ENCODE measurements at regions not wholly inside any gene's neighbourhood (a gene's known extent, or its start where the extent isn't known, plus 50 kb on each side); places are given as distances from the start of the nearest gene placed in this dataset.

DNA sequence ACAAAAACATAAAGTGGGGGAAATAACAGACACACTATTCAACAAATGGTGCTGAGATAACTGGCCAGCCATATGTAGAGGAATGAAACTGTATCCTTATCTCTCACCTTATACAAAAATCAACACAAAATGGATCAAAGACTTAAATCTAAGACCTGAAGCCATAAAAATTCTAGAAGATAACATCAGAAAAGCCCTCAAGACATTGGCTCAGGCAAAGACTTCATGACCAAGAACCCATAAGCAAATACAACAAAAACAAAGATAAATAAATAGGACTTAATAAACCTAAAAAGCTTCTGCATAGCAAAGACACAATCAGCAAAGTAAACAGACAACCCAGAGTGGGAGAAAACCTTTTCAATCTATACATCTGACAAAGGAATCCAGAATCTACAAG lies 278.9 kb downstream of the PIK3C3 start:
- no peaks in the 10 kb centered on the region for H3K79me2 ChIP-seq (ENCODE audit: control insufficient read depth, low read length)
- H4K20me1 ChIP-seq (ENCODE audit: control insufficient read depth, insufficient read depth, low read depth, low read length): no peaks in the 10 kb centered on the region
- H3K4me3 ChIP-seq (ENCODE audit: low read length): no peak overlapping the region
- no peaks in the 10 kb centered on the region for H3F3A ChIP-seq (ENCODE audit: control insufficient read depth, insufficient read depth)
- TF ChIP-seq, protein P1, sequence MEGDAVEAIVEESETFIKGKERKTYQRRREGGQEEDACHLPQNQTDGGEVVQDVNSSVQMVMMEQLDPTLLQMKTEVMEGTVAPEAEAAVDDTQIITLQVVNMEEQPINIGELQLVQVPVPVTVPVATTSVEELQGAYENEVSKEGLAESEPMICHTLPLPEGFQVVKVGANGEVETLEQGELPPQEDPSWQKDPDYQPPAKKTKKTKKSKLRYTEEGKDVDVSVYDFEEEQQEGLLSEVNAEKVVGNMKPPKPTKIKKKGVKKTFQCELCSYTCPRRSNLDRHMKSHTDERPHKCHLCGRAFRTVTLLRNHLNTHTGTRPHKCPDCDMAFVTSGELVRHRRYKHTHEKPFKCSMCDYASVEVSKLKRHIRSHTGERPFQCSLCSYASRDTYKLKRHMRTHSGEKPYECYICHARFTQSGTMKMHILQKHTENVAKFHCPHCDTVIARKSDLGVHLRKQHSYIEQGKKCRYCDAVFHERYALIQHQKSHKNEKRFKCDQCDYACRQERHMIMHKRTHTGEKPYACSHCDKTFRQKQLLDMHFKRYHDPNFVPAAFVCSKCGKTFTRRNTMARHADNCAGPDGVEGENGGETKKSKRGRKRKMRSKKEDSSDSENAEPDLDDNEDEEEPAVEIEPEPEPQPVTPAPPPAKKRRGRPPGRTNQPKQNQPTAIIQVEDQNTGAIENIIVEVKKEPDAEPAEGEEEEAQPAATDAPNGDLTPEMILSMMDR (IDR thresholded peaks at IDR 0.05; ENCODE audit: low read depth, low read length, poor library complexity, severe bottlenecking): no peak
- TF ChIP-seq EZH2phosphoT487 (IDR thresholded peaks at IDR 0.05; ENCODE audit: borderline replicate concordance, low read length): no peak
- H3K27ac ChIP-seq (ENCODE audit: low read depth, low read length): no peak overlapping the region
- no peaks in the 10 kb centered on the region for H3K27me3 ChIP-seq (ENCODE audit: control insufficient read depth, low read length)
- H3K9me3 ChIP-seq (ENCODE audit: control insufficient read depth, insufficient read depth, low read length): no peaks in the 10 kb centered on the region
- H3K4me1 ChIP-seq (ENCODE audit: control insufficient read depth, low read length): no peaks in the 10 kb centered on the region
- H3K36me3 ChIP-seq (ENCODE audit: control insufficient read depth, low read length): no peaks in the 10 kb centered on the region
- H3K9me2 ChIP-seq (replicated peaks; ENCODE audit: control insufficient read depth, low read length): no peaks in the 10 kb centered on the region
- no peak overlapping the region for H3K4me2 ChIP-seq (ENCODE audit: low read length)

GRCh38 chr18:42242758-42243157 lies 287.7 kb downstream of the PIK3C3 start:
- no peaks in the 10 kb centered on the region for H3K4me1 ChIP-seq (ENCODE audit: control insufficient read depth, low read length)
- no peaks in the 10 kb centered on the region for H4K20me1 ChIP-seq (ENCODE audit: control insufficient read depth, insufficient read depth, low read depth, low read length)
- no peaks in the 10 kb centered on the region for H3F3A ChIP-seq (ENCODE audit: control insufficient read depth, insufficient read depth)
- H3K27me3 ChIP-seq (ENCODE audit: control insufficient read depth, low read length): no peaks in the 10 kb centered on the region
- H3K9me2 ChIP-seq (replicated peaks; ENCODE audit: control insufficient read depth, low read length): no peaks in the 10 kb centered on the region
- H3K27ac ChIP-seq (ENCODE audit: low read depth, low read length): no peak overlapping the region
- H3K4me3 ChIP-seq (ENCODE audit: low read length): no peak overlapping the region
- H3K4me2 ChIP-seq (ENCODE audit: low read length): no peak overlapping the region
- no peaks in the 10 kb centered on the region for H3K79me2 ChIP-seq (ENCODE audit: control insufficient read depth, low read length)
- TF ChIP-seq, protein P1 (IDR thresholded peaks at IDR 0.05; ENCODE audit: low read depth, low read length, poor library complexity, severe bottlenecking): no peak
- TF ChIP-seq EZH2phosphoT487 (IDR thresholded peaks at IDR 0.05; ENCODE audit: borderline replicate concordance, low read length): no peak
- H3K9me3 ChIP-seq (ENCODE audit: control insufficient read depth, insufficient read depth, low read length): no peaks in the 10 kb centered on the region
- no peaks in the 10 kb centered on the region for H3K36me3 ChIP-seq (ENCODE audit: control insufficient read depth, low read length)

- Histone ChIP-seq H3K4me1 (ENCODE audit: control insufficient read depth, low read length) (no peaks in the 10 kb centered on the region), H3K9me2 (replicated peaks; ENCODE audit: control insufficient read depth, low read length) (no peaks in the 10 kb centered on the region), H3K4me3 (ENCODE audit: low read length) (no peak overlapping the region), H3K4me2 (ENCODE audit: low read length) (no peak overlapping the region), H3K27me3 (ENCODE audit: control insufficient read depth, low read length) (no peaks in the 10 kb centered on the region), H3K79me2 (ENCODE audit: control insufficient read depth, low read length) (no peaks in the 10 kb centered on the region), H4K20me1 (ENCODE audit: control insufficient read depth, insufficient read depth, low read depth, low read length) (no peaks in the 10 kb centered on the region), H3K36me3 (ENCODE audit: control insufficient read depth, low read length) (no peaks in the 10 kb centered on the region), H3F3A (ENCODE audit: control insufficient read depth, insufficient read depth) (no peaks in the 10 kb centered on the region), H3K9me3 (ENCODE audit: control insufficient read depth, insufficient read depth, low read length) (no peaks in the 10 kb centered on the region), H3K27ac (ENCODE audit: low read depth, low read length) (no peak overlapping the region)
- TF ChIP-seq, protein P1 (IDR thresholded peaks at IDR 0.05; ENCODE audit: low read depth, low read length, poor library complexity, severe bottlenecking): no peak
- TF ChIP-seq EZH2phosphoT487 (IDR thresholded peaks at IDR 0.05; ENCODE audit: borderline replicate concordance, low read length): no peak
Observed at GRCh38 chr18:42245137-42245536, 290.1 kb downstream of the PIK3C3 start.

All from DOHH2 (cell line).